Endodermal cell (in vitro differentiated cells): ENCODE measurements at regions not wholly inside any gene's neighbourhood (a gene's known extent, or its start where the extent isn't known, plus 50 kb on each side); places are given as distances from the start of the nearest gene placed in this dataset.

Source experiments
- DNase-seq: peaks from one replicate; pipeline ENCODE4 v3.0.0-alpha.2; 2017
- H3K27ac ChIP-seq: 2 replicates; pipeline ENCODE4 v1.5.1; 2013; ENCODE audit warnings: mild to moderate bottlenecking, low read depth, low read length, moderate library complexity
- H3K27me3 ChIP-seq: 2 replicates; pipeline ENCODE4 v1.6.1; 2013; ENCODE audit warnings: mild to moderate bottlenecking, low read length, moderate library complexity; ENCODE audit not compliant: insufficient read depth, control insufficient read depth, poor library complexity, severe bottlenecking
- H3K36me3 ChIP-seq: 2 replicates; pipeline ENCODE4 v1.7.0; 2013; ENCODE audit warnings: mild to moderate bottlenecking, low read length, moderate library complexity; ENCODE audit not compliant: control insufficient read depth, insufficient read depth
- H3K4me1 ChIP-seq: one replicate; pipeline ENCODE4 v1.7.0; 2013; ENCODE audit warnings: low read length; ENCODE audit not compliant: control insufficient read depth, insufficient read depth
- H3K4me3 ChIP-seq: 2 replicates; pipeline ENCODE4 v1.5.1; 2013; ENCODE audit warnings: mild to moderate bottlenecking, low read length, moderate library complexity
- H3K9ac ChIP-seq: 2 replicates; pipeline ENCODE4 v1.6.1; 2013; ENCODE audit warnings: mild to moderate bottlenecking, low read length, moderate library complexity; ENCODE audit not compliant: poor library complexity, severe bottlenecking; ENCODE audit errors: extremely low read depth
- H3K9me3 ChIP-seq: 2 replicates; pipeline ENCODE4 v1.6.1; 2013; ENCODE audit warnings: mild to moderate bottlenecking, low read length, moderate library complexity; ENCODE audit not compliant: control insufficient read depth
- H3K27ac Mint-ChIP-seq: 2 replicates; pipeline ENCODE4 v1.8.0; 2020; ENCODE audit warnings: mixed read lengths
- H3K27me3 Mint-ChIP-seq: 2 replicates; pipeline ENCODE4 v1.8.0; 2021; ENCODE audit warnings: mild to moderate bottlenecking, mixed read lengths; ENCODE audit not compliant: insufficient read depth
- H3K36me3 Mint-ChIP-seq: 2 replicates; pipeline ENCODE4 v1.8.0; 2020; ENCODE audit warnings: low read depth, mixed read lengths
- H3K4me1 Mint-ChIP-seq: 2 replicates; pipeline ENCODE4 v1.8.0; 2020; ENCODE audit warnings: mixed read lengths
- H3K4me3 Mint-ChIP-seq: 2 replicates; pipeline ENCODE4 v1.8.0; 2020; ENCODE audit warnings: mild to moderate bottlenecking, moderate library complexity, mixed read lengths
- H3K9me3 Mint-ChIP-seq: 2 replicates; pipeline ENCODE4 v1.8.0; 2020; ENCODE audit warnings: mild to moderate bottlenecking, mixed read lengths
- CTCF ChIP-seq: fragments of 200-600 bp; sonication (generic); conservative IDR thresholded peaks from 2 replicates; pipeline ENCODE4 v1.5.0; 2021; ENCODE audit warnings: antibody characterized with exemption, mild to moderate bottlenecking
- WGBS, 2 experiments: methylation state at CpG; one replicate each; pipeline versions ENCODE4 v1.1.5 to v1.1.7; 2013; ENCODE audit warnings: missing lambda C conversion rate in 2 of 2, mixed read lengths in 1 of 2; ENCODE audit not compliant: insufficient coverage in 1 of 2, insufficient read length in 1 of 2; 5-methylcytosine and 5-hydroxymethylcytosine counted together

GRCh38 chr16:25487888-25488287, 203.9 kb upstream of the HS3ST4 start:
- Histone ChIP-seq H3K9ac (no peak overlapping the region), H3K27me3 (no peaks in the 10 kb centered on the region), H3K9me3 (peaks cover 13% of the 10 kb centered on the region), H3K4me1 (no peaks in the 10 kb centered on the region), H3K27ac (no peak overlapping the region), H3K4me3 (no peak overlapping the region), H3K36me3 (no peaks in the 10 kb centered on the region)
- DNase-seq = no peak
- TF ChIP-seq CTCF = no peak
- Mint-ChIP-seq H3K4me3 (no peak overlapping the region), H3K4me1 (no peaks in the 10 kb centered on the region), H3K27me3 (no peaks in the 10 kb centered on the region), H3K36me3 (no peaks in the 10 kb centered on the region), H3K27ac (no peak overlapping the region), H3K9me3 (peaks cover 13% of the 10 kb centered on the region)
- WGBS, 2 experiments = 83 to 93% methylated on average over 1 of the region's 1 CpG

GRCh38 chr16:25481636-25482035, 210.1 kb upstream of the HS3ST4 start:
- Histone ChIP-seq H3K4me1 (peaks cover 11% of the 10 kb centered on the region), H3K27me3 (no peaks in the 10 kb centered on the region), H3K9ac (no peak overlapping the region), H3K36me3 (no peaks in the 10 kb centered on the region), H3K9me3 (peaks cover 2% of the 10 kb centered on the region), H3K27ac (no peak overlapping the region), H3K4me3 (no peak overlapping the region)
- Mint-ChIP-seq H3K9me3 (no peaks in the 10 kb centered on the region), H3K4me3 (no peak overlapping the region), H3K4me1 (peaks cover 3% of the 10 kb centered on the region), H3K27me3 (no peaks in the 10 kb centered on the region), H3K27ac (no peak overlapping the region), H3K36me3 (no peaks in the 10 kb centered on the region)
- WGBS, 2 experiments = 30 to 33% methylated on average over 1 of the region's 1 CpG
- TF ChIP-seq CTCF = no peak
- DNase-seq = peak; percentile 77

DNA sequence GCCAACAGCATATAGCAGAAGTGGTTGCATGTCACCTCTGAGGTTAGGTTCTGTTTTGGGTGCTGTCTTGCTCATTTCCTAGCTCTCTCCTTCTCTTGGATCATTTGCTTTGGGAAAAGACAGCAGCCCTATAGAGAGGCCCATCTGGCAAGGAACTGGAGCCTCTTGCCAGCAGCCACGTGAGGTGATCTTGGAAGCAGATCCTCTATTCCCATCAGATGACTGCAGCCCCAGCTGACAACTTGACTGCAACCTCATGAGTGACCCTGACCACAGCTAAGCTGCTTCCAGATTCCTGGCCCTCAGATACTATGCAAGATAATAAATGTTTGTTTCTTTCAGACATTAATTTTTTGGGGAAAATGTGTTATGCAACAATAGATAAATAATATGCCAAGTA, 213.3 kb upstream of the HS3ST4 start:
- no peaks in the 10 kb centered on the region for H3K36me3 Mint-ChIP-seq
- Histone ChIP-seq H3K27ac (no peak overlapping the region), H3K9ac (no peak overlapping the region), H3K4me3 (no peak overlapping the region), H3K36me3 (no peaks in the 10 kb centered on the region), H3K27me3 (no peaks in the 10 kb centered on the region), H3K9me3 (no peaks in the 10 kb centered on the region), H3K4me1 (peaks cover 11% of the 10 kb centered on the region)
- H3K9me3 Mint-ChIP-seq = no peaks in the 10 kb centered on the region
- no peak for TF ChIP-seq CTCF
- no peaks in the 10 kb centered on the region for H3K27me3 Mint-ChIP-seq
- peaks cover 3% of the 10 kb centered on the region for H3K4me1 Mint-ChIP-seq
- no peak for DNase-seq
- WGBS, 2 experiments = 94% methylated on average over 1 of the region's 1 CpG; no CpG with 5 or more reads in 1 of the 2 experiments
- H3K27ac Mint-ChIP-seq = no peak overlapping the region
- H3K4me3 Mint-ChIP-seq = no peak overlapping the region
